Muscle of arm (tissue), 1 donor: ENCODE measurements at regions not wholly inside any gene's neighbourhood (a gene's known extent, or its start where the extent isn't known, plus 50 kb on each side); places are given as distances from the start of the nearest gene placed in this dataset.
"Not testable (repeated sequence)": the region's sequence is repeated elsewhere in the genome, so short reads cannot be mapped to it uniquely, and the experiment has no call there.

Experiments
- DNase-seq: peaks from one replicate; pipeline ENCODE4 v3.0.0-alpha.2; 2013

- DNase-seq, result no peak
Measured at GRCh38 chr6:82795940-82796339, 269.7 kb downstream of the UBE3D start.

GRCh38 chr6:82801083-82801482, 264.6 kb downstream of the UBE3D start:
- no peak for DNase-seq

GRCh38 chr6:82816243-82816642, 249.4 kb downstream of the UBE3D start:
- DNase-seq, result not testable (repeated sequence)

- no peak for DNase-seq
Measured at GRCh38 chr6:82818727-82819126, 246.9 kb downstream of the UBE3D start.

- DNase-seq, result no peak
Measured at GRCh38 chr6:82823361-82823760, 242.3 kb downstream of the UBE3D start.

GRCh38 chr6:82832811-82833210, 232.8 kb downstream of the UBE3D start:
- DNase-seq, result no peak

GRCh38 chr6:82833481-82833880, 232.2 kb downstream of the UBE3D start:
- DNase-seq, result no peak

- no peak for DNase-seq
Measured at GRCh38 chr6:82836022-82836575, 229.5 kb downstream of the UBE3D start.

GRCh38 chr6:82840571-82840970, 225.1 kb downstream of the UBE3D start:
- no peak for DNase-seq

- no peak for DNase-seq
Measured at GRCh38 chr6:82841309-82841708, 224.3 kb downstream of the UBE3D start.
